Large intestine (tissue), 3 donors: ENCODE measurements at regions not wholly inside any gene's neighbourhood (a gene's known extent, or its start where the extent isn't known, plus 50 kb on each side); places are given as distances from the start of the nearest gene placed in this dataset.

Source experiments
- DNase-seq, 2 donors: peaks; one replicate each; pipeline versions ENCODE4 v3.0.0 to v3.0.0-alpha.2; 2013
- H3K27ac ChIP-seq: one replicate; pipeline ENCODE4 v1.5.1; 2013; ENCODE audit warnings: low read length
- H3K27me3 ChIP-seq: 2 replicates; pipeline ENCODE4 v1.6.1; 2013; ENCODE audit warnings: low read length; ENCODE audit not compliant: control insufficient read depth, insufficient read depth
- H3K36me3 ChIP-seq: 2 replicates; pipeline ENCODE4 v1.6.1; 2013; ENCODE audit warnings: low read length; ENCODE audit not compliant: control insufficient read depth, insufficient read depth
- H3K4me1 ChIP-seq: one replicate; pipeline ENCODE4 v1.6.1; 2013; ENCODE audit warnings: low read length; ENCODE audit not compliant: control insufficient read depth, insufficient read depth
- H3K4me3 ChIP-seq: one replicate; pipeline ENCODE4 v1.5.1; 2013; ENCODE audit warnings: low read length
- H3K9me3 ChIP-seq: one replicate; pipeline ENCODE4 v1.6.1; 2013; ENCODE audit warnings: mild to moderate bottlenecking, low read depth, low read length, moderate library complexity; ENCODE audit not compliant: control insufficient read depth
- WGBS: methylation state at CpG from one replicate; pipeline ENCODE4 v1.1.5; 2013; ENCODE audit warnings: low lambda C conversion rate; ENCODE audit not compliant: insufficient coverage; 5-methylcytosine and 5-hydroxymethylcytosine counted together

GRCh38 chr11:79514695-79515094 is 73.9 kb upstream of the TENM4 start:
- Histone ChIP-seq H3K9me3 (peaks cover 5% of the 10 kb centered on the region), H3K4me1 (no peaks in the 10 kb centered on the region), H3K27me3 (no peaks in the 10 kb centered on the region), H3K27ac (no peak overlapping the region), H3K36me3 (no peaks in the 10 kb centered on the region), H3K4me3 (no peak overlapping the region)
- no CpG with 5 or more reads among the region's 2 CpGs for WGBS
- DNase-seq, result no peak

- Histone ChIP-seq H3K4me1 (no peaks in the 10 kb centered on the region), H3K27me3 (no peaks in the 10 kb centered on the region), H3K36me3 (no peaks in the 10 kb centered on the region), H3K27ac (no peak overlapping the region), H3K9me3 (peaks cover 5% of the 10 kb centered on the region), H3K4me3 (no peak overlapping the region)
- WGBS, result no CpG with 5 or more reads among the region's 4 CpGs
- DNase-seq, result peak; percentile 16 to 26
These were observed 73.5 kb upstream of the TENM4 start for GRCh38 chr11:79514290-79514689.

GRCh38 chr11:79512706-79513469 is 72.1 kb upstream of the TENM4 start:
- Histone ChIP-seq H3K4me1 (peaks cover 3% of the 10 kb centered on the region), H3K36me3 (no peaks in the 10 kb centered on the region), H3K27me3 (no peaks in the 10 kb centered on the region), H3K9me3 (peaks cover 5% of the 10 kb centered on the region), H3K4me3 (no peak overlapping the region), H3K27ac (no peak overlapping the region)
- peak in 1 of 2 donors; percentile 19 for DNase-seq
- no CpG with 5 or more reads among the region's 4 CpGs for WGBS

- 63% methylated on average over 1 of the region's 9 CpGs for WGBS
These were observed 70.1 kb upstream of the TENM4 start for GRCh38 chr11:79510960-79511359.

GRCh38 chr11:79508461-79508860 is 67.6 kb upstream of the TENM4 start:
- Histone ChIP-seq H3K4me3 (no peak overlapping the region), H3K36me3 (no peaks in the 10 kb centered on the region), H3K27ac (no peak overlapping the region), H3K4me1 (peaks cover 17% of the 10 kb centered on the region), H3K27me3 (no peaks in the 10 kb centered on the region), H3K9me3 (peaks cover 5% of the 10 kb centered on the region)
- DNase-seq, result no peak
- 60% methylated on average over 1 of the region's 3 CpGs for WGBS

More at GRCh38 chr11:79510960-79511359, 70.1 kb upstream of the TENM4 start:
- H3K36me3 ChIP-seq, result no peaks in the 10 kb centered on the region
- DNase-seq, result no peak
- peaks cover 5% of the 10 kb centered on the region for H3K9me3 ChIP-seq
- peaks cover 17% of the 10 kb centered on the region for H3K4me1 ChIP-seq
- H3K4me3 ChIP-seq, result no peak overlapping the region
- no peaks in the 10 kb centered on the region for H3K27me3 ChIP-seq
- no peak overlapping the region for H3K27ac ChIP-seq

GRCh38 chr11:79507706-79508105 is 66.9 kb upstream of the TENM4 start:
- H3K27ac ChIP-seq, result peak overlapping the region; percentile 51
- 60% methylated on average over 1 of the region's 7 CpGs for WGBS

GRCh38 chr11:79506734-79507344 is 66.0 kb upstream of the TENM4 start:
- DNase-seq, result peak in 1 of 2 donors; percentile 40
- peak overlapping the region; percentile 18 for H3K27ac ChIP-seq
- no peaks in the 10 kb centered on the region for H3K36me3 ChIP-seq
- peaks cover 30% of the 10 kb centered on the region for H3K4me1 ChIP-seq
- no peak overlapping the region for H3K4me3 ChIP-seq
- no peaks in the 10 kb centered on the region for H3K27me3 ChIP-seq
- H3K9me3 ChIP-seq, result peaks cover 5% of the 10 kb centered on the region
- no CpG with 5 or more reads among the region's 11 CpGs for WGBS

More at GRCh38 chr11:79507706-79508105, 66.9 kb upstream of the TENM4 start:
- Histone ChIP-seq H3K4me3 (no peak overlapping the region), H3K9me3 (peaks cover 5% of the 10 kb centered on the region), H3K36me3 (no peaks in the 10 kb centered on the region), H3K4me1 (peaks cover 22% of the 10 kb centered on the region), H3K27me3 (no peaks in the 10 kb centered on the region)
- DNase-seq, result peak; percentile 64 to 79

- Histone ChIP-seq H3K27ac (no peak overlapping the region), H3K4me3 (no peak overlapping the region), H3K27me3 (no peaks in the 10 kb centered on the region), H3K36me3 (no peaks in the 10 kb centered on the region), H3K9me3 (peaks cover 5% of the 10 kb centered on the region), H3K4me1 (peaks cover 37% of the 10 kb centered on the region)
- no peak for DNase-seq
- WGBS, result no CpG with 5 or more reads among the region's 3 CpGs
These were observed 65.3 kb upstream of the TENM4 start for GRCh38 chr11:79506124-79506523.

GRCh38 chr11:79503028-79503427 is 62.2 kb upstream of the TENM4 start:
- Histone ChIP-seq H3K9me3 (peaks cover 12% of the 10 kb centered on the region), H3K4me1 (peaks cover 40% of the 10 kb centered on the region), H3K36me3 (no peaks in the 10 kb centered on the region), H3K27me3 (no peaks in the 10 kb centered on the region), H3K27ac (no peak overlapping the region), H3K4me3 (no peak overlapping the region)
- WGBS, result no CpG with 5 or more reads among the region's 6 CpGs
- no peak for DNase-seq

GRCh38 chr11:79501707-79502106 is 60.9 kb upstream of the TENM4 start:
- H3K27ac ChIP-seq, result peak overlapping the region; percentile 57
- H3K36me3 ChIP-seq, result no peaks in the 10 kb centered on the region
- DNase-seq, result peak; percentile 67 to 88
- peaks cover 12% of the 10 kb centered on the region for H3K9me3 ChIP-seq
- H3K4me1 ChIP-seq, result peaks cover 28% of the 10 kb centered on the region
- no CpG with 5 or more reads among the region's 4 CpGs for WGBS
- H3K4me3 ChIP-seq, result no peak overlapping the region
- H3K27me3 ChIP-seq, result no peaks in the 10 kb centered on the region
